ENCODE measurements at regions not wholly inside any gene's neighbourhood (a gene's known extent, or its start where the extent isn't known, plus 50 kb on each side); places are given as distances from the start of the nearest gene placed in this dataset.

GRCh38 chr2:122157158-122157557 is 401.7 kb downstream of the TSN start:
- Histone ChIP-seq H2AFZ (ENCODE audit: low read length) (no peak overlapping the region), H4K8ac (ENCODE audit: extremely low read depth, insufficient read depth, low read length) (no peak overlapping the region), H3K18ac (ENCODE audit: extremely low read depth, low read length) (no peak overlapping the region), H3K14ac (ENCODE audit: insufficient read length) (no peak overlapping the region), H3K4me3 (ENCODE audit: extremely low read depth in 1 of 4, insufficient read depth in 2 of 4, low read depth in 3 of 4, low read length in 4 of 4) (no peak overlapping the region), H2BK12ac (ENCODE audit: low read depth, low read length) (no peak overlapping the region), H2BK20ac (ENCODE audit: low read length) (no peak overlapping the region), H2BK120ac (replicated peaks; ENCODE audit: low read depth, low read length) (no peak overlapping the region), H3K36me3 (ENCODE audit: control insufficient read depth in 2 of 4, insufficient read depth in 4 of 4, low read length in 3 of 4) (no peaks in the 10 kb centered on the region), H4K20me1 (replicated peaks in 1 of 2; ENCODE audit: control insufficient read depth in 1 of 2, insufficient read depth in 2 of 2, low read length in 2 of 2) (no peaks in the 10 kb centered on the region), H2BK15ac (ENCODE audit: low read length) (no peak overlapping the region), H3K4ac (replicated peaks; ENCODE audit: insufficient read length, low read depth, low read length) (no peak overlapping the region), H3K23ac (ENCODE audit: insufficient read length) (no peak overlapping the region), H3K79me2 (ENCODE audit: control insufficient read depth in 1 of 2, insufficient read depth in 2 of 2, low read length in 2 of 2) (no peaks in the 10 kb centered on the region), H3K9ac (replicated peaks in 1 of 4; ENCODE audit: extremely low read depth in 1 of 4, low read depth in 3 of 4, low read length in 3 of 4) (no peak overlapping the region), H3K27me3 (replicated peaks in 1 of 4; ENCODE audit: control insufficient read depth in 3 of 4, extremely low read depth in 1 of 4, insufficient read depth in 3 of 4, low read length in 3 of 4) (no peaks in the 10 kb centered on the region), H3K79me1 (ENCODE audit: low read depth, low read length) (no peaks in the 10 kb centered on the region), H3K4me1 (replicated peaks in 1 of 4; ENCODE audit: control insufficient read depth in 3 of 4, insufficient read depth in 4 of 4, low read length in 3 of 4) (peaks cover 0 to 3% (median 1%) of the 10 kb centered on the region in 4 experiments; a peak in 1 of 7 replicates), H3K9me3 (ENCODE audit: insufficient read depth in 2 of 2, low read depth in 1 of 2, low read length in 1 of 2) (no peaks in the 10 kb centered on the region), H2AK5ac (ENCODE audit: low read depth, low read length) (no peak overlapping the region), H3K56ac (replicated peaks; ENCODE audit: insufficient read length, low read depth, low read length) (no peak overlapping the region), H3K4me2 (ENCODE audit: insufficient read depth in 1 of 2, low read depth in 2 of 2, low read length in 2 of 2) (no peak overlapping the region), H4K5ac (ENCODE audit: insufficient read length, low read depth, low read length) (no peak overlapping the region), H3K27ac (ENCODE audit: low read depth, low read length) (no peak overlapping the region), H4K91ac (replicated peaks; ENCODE audit: insufficient read length, low read length) (no peak overlapping the region), H2BK5ac (ENCODE audit: low read depth, low read length) (no peak overlapping the region), H3K23me2 (ENCODE audit: low read depth, low read length) (no peaks in the 10 kb centered on the region)
- POLR2A ChIA-PET (ENCODE audit: partially characterized antibody) = interaction anchor here (1.8 kb wide), 1 partner anchor 12 kb away, joined by 4 read pairs; no protein-coding TSS in a partner anchor
- FAIRE-seq (no peak), DNase-seq (ENCODE audit: low read depth in 1 of 2, low spot score in 2 of 2) (no peak)
- 91% methylated on average over 10 of the region's 10 CpGs; no CpG with 5 or more reads in 1 of the 2 experiments for WGBS, 2 experiments (ENCODE audit: extremely low coverage in 1 of 2, insufficient coverage in 1 of 2, insufficient read length in 1 of 2, insufficient replicate concordance in 2 of 2, low coverage in 1 of 2, low lambda C conversion rate in 2 of 2, missing lambda C conversion rate in 1 of 2)
- no peak for TF ChIP-seq EGR1 (IDR thresholded peaks at IDR 0.05; ENCODE audit: borderline replicate concordance, low read depth, low read length)
- CTCF ChIA-PET (ENCODE audit: partially characterized antibody) = interaction anchor here (0.8 to 2.3 kb wide), 7 partner anchors 10 to 269 kb away, joined by 3 to 8 read pairs (median 3); no protein-coding TSS in a partner anchor
